Left lung (tissue), 4 donors: ENCODE measurements at regions not wholly inside any gene's neighbourhood (a gene's known extent, or its start where the extent isn't known, plus 50 kb on each side); places are given as distances from the start of the nearest gene placed in this dataset.

Experiments
- ATAC-seq: fragments of 200-7000 bp; cut with Tn5 transposase; one replicate; pipeline ENCODE4 v1.9.1; 2020; ENCODE audit warnings: moderate library complexity
- DNase-seq, 4 donors: peaks; one replicate each; pipeline ENCODE4 v3.0.0-alpha.2; 2013 to 2020
- H3K27ac ChIP-seq, 2 donors: fragments of 200-600 bp; sonication (generic) in 1 of 2; one replicate each; pipeline versions ENCODE4 v1.5.0 to v1.8.0; 2020 to 2021
- H3K27me3 ChIP-seq, 2 donors: fragments of 200-600 bp; sonication (generic) in 1 of 2; one replicate each; pipeline versions ENCODE4 v1.5.0 to v1.8.0; 2020 to 2021
- H3K36me3 ChIP-seq, 2 donors: fragments of 200-600 bp; sonication (generic) in 1 of 2; one replicate each; pipeline versions ENCODE4 v1.5.0 to v1.8.0; 2020 to 2021
- H3K4me1 ChIP-seq, 2 donors: fragments of 200-600 bp; one replicate each; pipeline ENCODE4 v1.8.0; 2021
- H3K4me3 ChIP-seq, 2 donors: fragments of 200-600 bp; sonication (generic) in 1 of 2; one replicate each; pipeline versions ENCODE4 v1.5.0 to v1.8.0; 2020 to 2021; ENCODE audit warnings: mild to moderate bottlenecking in 1 of 2
- H3K9me3 ChIP-seq, 2 donors: fragments of 200-600 bp; sonication (generic) in 1 of 2; one replicate each; pipeline versions ENCODE4 v1.5.0 to v1.8.0; 2020 to 2021
- CTCF ChIP-seq, 2 donors: fragments of 200-600 bp; sonication (generic) in 1 of 2; IDR thresholded peaks; one replicate each; pipeline versions ENCODE4 v1.5.0 to v1.8.0; 2021; ENCODE audit warnings: antibody characterized with exemption in 2 of 2
- intact Hi-C, 2 donors: fragments of 100-400 bp; cut with DNase I; formaldehyde crosslinking; loops; one replicate each; pipeline versions ENCODE4 v1.11.2 to v1.14.2; 2022
- donor health status: DM: no; HTN: yes; CAD: no.
- donor health status: DM: no; HTN: no; CAD: no.

GRCh38 chr1:54479251-54479650 is 68.8 kb upstream of the ACOT11 start:
- Histone ChIP-seq H3K27ac (no peak overlapping the region), H3K36me3 (no peaks in the 10 kb centered on the region), H3K4me1 (peaks cover 3 to 27% of the 10 kb centered on the region in 2 donors), H3K4me3 (no peak overlapping the region), H3K27me3 (peaks cover 4 to 18% of the 10 kb centered on the region in 2 donors), H3K9me3 (no peaks in the 10 kb centered on the region)
- intact Hi-C loops, result no loop called here
- no peak for ATAC-seq
- DNase-seq, result no peak
- no peak for TF ChIP-seq CTCF (IDR thresholded peaks at IDR 0.05)

GRCh38 chr1:54477153-54477561 is 70.9 kb upstream of the ACOT11 start:
- Histone ChIP-seq H3K36me3 (no peaks in the 10 kb centered on the region), H3K4me1 (peaks cover 3 to 27% of the 10 kb centered on the region in 2 donors), H3K27me3 (peaks cover 5 to 33% of the 10 kb centered on the region in 2 donors), H3K9me3 (no peaks in the 10 kb centered on the region), H3K27ac (no peak overlapping the region), H3K4me3 (no peak overlapping the region)
- no peak for TF ChIP-seq CTCF (IDR thresholded peaks at IDR 0.05)
- intact Hi-C loops, result no loop called here
- ATAC-seq (no peak), DNase-seq (no peak)

GRCh38 chr1:54476530-54477109 is 70.4 kb upstream of the SSBP3 start:
- no peak overlapping the region for H3K27ac ChIP-seq
- TF ChIP-seq CTCF (IDR thresholded peaks at IDR 0.05), result no peak
- peaks cover 3 to 27% of the 10 kb centered on the region in 2 donors for H3K4me1 ChIP-seq
- ATAC-seq (no peak), DNase-seq (no peak)
- H3K36me3 ChIP-seq, result no peaks in the 10 kb centered on the region
- H3K4me3 ChIP-seq, result no peak overlapping the region
- no peaks in the 10 kb centered on the region for H3K9me3 ChIP-seq
- H3K27me3 ChIP-seq, result peaks cover 5 to 33% of the 10 kb centered on the region in 2 donors
- intact Hi-C loops, result no loop called here

DNA sequence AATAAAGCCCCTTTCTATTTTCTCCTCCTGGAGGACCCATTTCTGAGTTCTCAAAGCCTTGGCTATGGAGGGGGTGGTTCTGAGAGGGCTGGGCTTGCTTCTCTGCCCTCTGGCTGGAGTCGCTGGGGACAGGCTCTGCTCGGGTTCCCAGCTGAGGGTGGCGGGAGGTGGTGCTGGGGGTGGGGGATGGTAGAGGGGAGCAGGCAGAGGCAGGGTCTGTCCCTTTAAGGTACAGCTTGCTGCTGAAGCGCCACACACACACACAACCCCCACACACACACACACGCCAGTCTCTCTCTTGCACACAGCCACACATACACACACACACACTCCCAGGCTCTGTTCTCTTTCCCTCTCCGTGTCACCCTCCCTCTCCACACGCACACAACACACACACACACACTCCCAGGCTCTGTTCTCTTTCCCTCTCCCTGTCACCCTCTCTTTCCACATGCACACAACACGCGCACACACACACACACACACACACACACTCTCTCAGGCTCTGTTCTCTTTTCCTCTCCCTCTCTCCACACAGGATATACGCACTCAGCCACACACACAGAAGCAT is 69.8 kb upstream of the SSBP3 start:
- Histone ChIP-seq H3K27me3 (peaks cover 5 to 33% of the 10 kb centered on the region in 2 donors), H3K27ac (no peak overlapping the region), H3K4me1 (peaks cover 3 to 23% of the 10 kb centered on the region in 2 donors), H3K36me3 (no peaks in the 10 kb centered on the region), H3K9me3 (no peaks in the 10 kb centered on the region), H3K4me3 (no peak overlapping the region)
- DNase-seq (peak in 1 of 4 donors; percentile 75), ATAC-seq (peak; percentile 22)
- TF ChIP-seq CTCF (IDR thresholded peaks at IDR 0.05), result no peak
- intact Hi-C loops, result no loop called here

DNA sequence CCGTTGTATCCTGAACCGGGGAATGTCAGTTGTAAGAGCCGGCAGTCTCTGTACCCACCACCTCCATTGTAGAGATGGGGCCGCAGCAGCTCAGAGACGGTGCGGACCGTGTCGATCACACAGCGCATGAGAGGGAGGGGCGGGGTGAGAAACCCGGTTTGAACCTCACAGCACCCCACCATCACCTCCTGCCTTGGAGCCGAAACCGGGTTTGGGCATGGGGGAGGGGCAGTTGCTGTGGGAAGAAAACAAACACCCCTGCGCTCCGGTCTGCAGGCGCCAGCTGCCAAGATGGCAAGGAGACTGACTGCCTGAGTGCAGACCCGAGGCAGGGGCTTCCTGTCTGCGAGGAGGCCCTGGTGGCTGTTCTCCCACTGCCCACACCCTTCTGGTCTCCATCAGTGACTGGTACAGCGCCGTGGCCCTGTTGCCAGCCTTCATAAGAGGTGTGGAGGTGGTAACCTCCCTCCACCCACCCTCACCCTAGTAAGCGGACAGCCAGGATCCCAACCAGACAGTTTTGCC is 69.2 kb upstream of the SSBP3 start:
- ATAC-seq (peak; percentile 20), DNase-seq (peak in 1 of 4 donors; percentile 67)
- intact Hi-C loops, result no loop called here
- H3K4me1 ChIP-seq, result peaks cover 3 to 17% of the 10 kb centered on the region in 2 donors
- TF ChIP-seq CTCF (IDR thresholded peaks at IDR 0.05), result no peak
- H3K27me3 ChIP-seq, result peaks cover 5 to 33% of the 10 kb centered on the region in 2 donors
- H3K4me3 ChIP-seq, result no peak overlapping the region
- no peak overlapping the region for H3K27ac ChIP-seq
- H3K9me3 ChIP-seq, result no peaks in the 10 kb centered on the region
- H3K36me3 ChIP-seq, result no peaks in the 10 kb centered on the region
